ENCODE measurements at regions not wholly inside any gene's neighbourhood (a gene's known extent, or its start where the extent isn't known, plus 50 kb on each side); places are given as distances from the start of the nearest gene placed in this dataset.

DNA sequence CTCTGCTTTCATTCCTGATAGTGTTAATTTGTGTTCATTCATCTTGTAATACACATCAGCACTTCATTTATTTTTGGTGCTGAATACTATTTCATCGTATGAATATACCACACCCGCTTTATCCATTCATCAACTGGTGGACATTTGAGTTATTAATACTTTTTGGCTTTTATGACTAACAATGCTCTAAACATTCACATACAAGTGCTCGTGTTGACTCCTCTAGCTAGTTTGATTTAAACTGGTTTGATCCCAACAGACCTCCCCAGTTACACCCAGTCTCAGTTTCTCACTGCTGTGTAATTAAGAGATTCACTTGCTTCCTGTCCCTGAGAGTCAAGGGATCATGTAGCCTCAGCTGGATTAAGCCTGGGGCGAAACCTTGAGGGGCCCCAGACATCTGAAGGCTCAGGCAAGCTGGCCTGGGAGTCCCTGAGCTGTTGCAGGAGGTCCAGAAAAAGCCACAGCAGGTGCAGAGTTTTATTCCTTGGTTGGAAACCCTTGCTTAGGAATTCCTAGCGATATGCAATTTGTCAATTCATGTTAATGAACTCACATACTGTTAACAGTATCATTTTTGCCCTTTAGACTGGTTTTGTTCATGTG is 52.8 kb upstream of the CLDN24 start:
- Histone ChIP-seq H4K20me1 (ENCODE audit: insufficient read depth) (no peaks in the 10 kb centered on the region), H3K27ac (ENCODE audit: low read depth in 2 of 2, low read length in 1 of 2) (no peak overlapping the region), H3K4me2 (no peak overlapping the region), H3K9me2 (no peaks in the 10 kb centered on the region), H2AFZ (ENCODE audit: low read depth) (no peak overlapping the region), H3K4me3 (ENCODE audit: low read depth in 2 of 2, low read length in 1 of 2) (no peak overlapping the region), H3K79me2 (ENCODE audit: insufficient read depth) (no peaks in the 10 kb centered on the region), H3F3A (replicated peaks; ENCODE audit: insufficient read depth) (no peaks in the 10 kb centered on the region), H3K36me3 (replicated peaks in 1 of 2; ENCODE audit: control insufficient read depth in 1 of 2, insufficient read depth in 2 of 2, low read length in 1 of 2) (no peaks in the 10 kb centered on the region), H3K9ac (no peak overlapping the region), H3K9me3 (no peaks in the 10 kb centered on the region), H3K27me3 (ENCODE audit: insufficient read depth) (no peaks in the 10 kb centered on the region), H3K4me1 (ENCODE audit: control insufficient read depth in 1 of 2, insufficient read depth in 2 of 2, low read depth in 1 of 2, low read length in 1 of 2) (no peaks in the 10 kb centered on the region)
- DNase-seq, result no peak
- ChIA-PET CTCF (no interaction called here), POLR2A (interaction anchor here (0.6 kb wide), 1 partner anchor 9 kb away, joined by 3 read pairs; no protein-coding TSS in a partner anchor)
- no peak for TF ChIP-seq EZH2phosphoT487 (IDR thresholded peaks at IDR 0.05; ENCODE audit: borderline replicate concordance, low read depth)
- no peak for TF ChIP-seq CHD2 (IDR thresholded peaks at IDR 0.05; ENCODE audit: low read length, partially characterized antibody)
- TF ChIP-seq TAF1 (IDR thresholded peaks at IDR 0.05; ENCODE audit: borderline replicate concordance, low read depth, low read length), result no peak
- 61% methylated on average over 5 of the region's 5 CpGs for WGBS (ENCODE audit: low lambda C conversion rate)

GRCh38 chr4:183376381-183376780 is 54.2 kb upstream of the CLDN24 start:
- CTCF ChIA-PET, result no interaction called here
- no peak overlapping the region for H3K4me2 ChIP-seq
- H3F3A ChIP-seq (replicated peaks; ENCODE audit: insufficient read depth), result no peaks in the 10 kb centered on the region
- no peaks in the 10 kb centered on the region for H3K4me1 ChIP-seq (ENCODE audit: control insufficient read depth in 1 of 2, insufficient read depth in 2 of 2, low read depth in 1 of 2, low read length in 1 of 2)
- POLR2A ChIA-PET, result no interaction called here
- no peak overlapping the region for H2AFZ ChIP-seq (ENCODE audit: low read depth)
- H3K36me3 ChIP-seq (replicated peaks in 1 of 2; ENCODE audit: control insufficient read depth in 1 of 2, insufficient read depth in 2 of 2, low read length in 1 of 2), result no peaks in the 10 kb centered on the region
- no peak for TF ChIP-seq GATA2 (CRISPR knock-in tag; IDR thresholded peaks at IDR 0.05)
- no peak for TF ChIP-seq RCOR1 (IDR thresholded peaks at IDR 0.05; ENCODE audit: low read length)
- no peak for TF ChIP-seq TEAD4 (IDR thresholded peaks at IDR 0.05; ENCODE audit: borderline replicate concordance, insufficient read depth)
- no peak for TF ChIP-seq RAD21 (IDR thresholded peaks at IDR 0.05; ENCODE audit: low read length)
- TF ChIP-seq IRF3 (IDR thresholded peaks at IDR 0.05; ENCODE audit: low read depth, low read length), result no peak
- no peak for TF ChIP-seq POLR2AphosphoS5 (IDR thresholded peaks at IDR 0.05; ENCODE audit: low read depth, low read length)
- no peak for TF ChIP-seq EZH2phosphoT487 (IDR thresholded peaks at IDR 0.05; ENCODE audit: borderline replicate concordance, low read depth)
- TF ChIP-seq EP300 (IDR thresholded peaks at IDR 0.05; ENCODE audit: borderline replicate concordance in 1 of 2, low read depth in 1 of 2, low read length in 1 of 2), result no peak
- TF ChIP-seq, protein P1, sequence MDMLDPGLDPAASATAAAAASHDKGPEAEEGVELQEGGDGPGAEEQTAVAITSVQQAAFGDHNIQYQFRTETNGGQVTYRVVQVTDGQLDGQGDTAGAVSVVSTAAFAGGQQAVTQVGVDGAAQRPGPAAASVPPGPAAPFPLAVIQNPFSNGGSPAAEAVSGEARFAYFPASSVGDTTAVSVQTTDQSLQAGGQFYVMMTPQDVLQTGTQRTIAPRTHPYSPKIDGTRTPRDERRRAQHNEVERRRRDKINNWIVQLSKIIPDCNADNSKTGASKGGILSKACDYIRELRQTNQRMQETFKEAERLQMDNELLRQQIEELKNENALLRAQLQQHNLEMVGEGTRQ (IDR thresholded peaks at IDR 0.05; ENCODE audit: borderline replicate concordance, low read depth, low read length), result no peak
- TF ChIP-seq RFX5 (IDR thresholded peaks at IDR 0.05; ENCODE audit: low read length), result no peak
- no peak for TF ChIP-seq SIN3A (IDR thresholded peaks at IDR 0.05; ENCODE audit: borderline replicate concordance, low read depth, low read length)
- no peak for TF ChIP-seq YY1 (IDR thresholded peaks at IDR 0.05; ENCODE audit: low read depth)
- no peak for TF ChIP-seq ELF1 (IDR thresholded peaks at IDR 0.05)
- no peak for TF ChIP-seq TCF12 (IDR thresholded peaks at IDR 0.05)
- TF ChIP-seq MAX (IDR thresholded peaks at IDR 0.05; ENCODE audit: low read depth), result no peak
- no peak for TF ChIP-seq NRF1 (IDR thresholded peaks at IDR 0.05; ENCODE audit: low read depth, low read length)
- TF ChIP-seq FOXJ3 (CRISPR knock-in tag; IDR thresholded peaks at IDR 0.05), result no peak
- no peak for TF ChIP-seq JUND (IDR thresholded peaks at IDR 0.05)
- no peak overlapping the region for H3K27ac ChIP-seq (ENCODE audit: low read depth in 2 of 2, low read length in 1 of 2)
- 60% methylated on average over 20 of the region's 21 CpGs for WGBS (ENCODE audit: low lambda C conversion rate)
- no peaks in the 10 kb centered on the region for H3K79me2 ChIP-seq (ENCODE audit: insufficient read depth)
- H3K9ac ChIP-seq, result no peak overlapping the region
- DNase-seq, result no peak
- no peak overlapping the region for H3K4me3 ChIP-seq (ENCODE audit: low read depth in 2 of 2, low read length in 1 of 2)
- H3K27me3 ChIP-seq (ENCODE audit: insufficient read depth), result no peaks in the 10 kb centered on the region
- H3K9me2 ChIP-seq, result no peaks in the 10 kb centered on the region
- H3K9me3 ChIP-seq, result no peaks in the 10 kb centered on the region
- no peaks in the 10 kb centered on the region for H4K20me1 ChIP-seq (ENCODE audit: insufficient read depth)

All from SK-N-SH (cell line).